SU-DHL-6 (cell line): ENCODE measurements at regions not wholly inside any gene's neighbourhood (a gene's known extent, or its start where the extent isn't known, plus 50 kb on each side); places are given as distances from the start of the nearest gene placed in this dataset.

Source experiments
- CTCF ChIP-seq: fragments of 200-600 bp; sonication (generic); IDR thresholded peaks from one replicate; pipeline ENCODE4 v1.5.1; 2017; ENCODE audit warnings: antibody characterized with exemption, mild to moderate bottlenecking, low read length, moderate library complexity; ENCODE audit not compliant: insufficient read depth, poor library complexity, severe bottlenecking
- EZH2phosphoT487 ChIP-seq: fragments of 200-600 bp; sonication (generic), shearing (Covaris generic); conservative IDR thresholded peaks from 2 replicates; pipeline ENCODE4 v1.6.1; 2018; ENCODE audit warnings: mild to moderate bottlenecking, antibody characterized with exemption, low read length, moderate library complexity, mixed read lengths

GRCh38 chr5:58090704-58091103, 369.2 kb downstream of the PLK2 start:
- TF ChIP-seq CTCF, result no peak
- TF ChIP-seq EZH2phosphoT487, result no peak
